ENCODE measurements at regions not wholly inside any gene's neighbourhood (a gene's known extent, or its start where the extent isn't known, plus 50 kb on each side); places are given as distances from the start of the nearest gene placed in this dataset.

GRCh38 chrX:110421500-110422455, 63.1 kb downstream of the RTL9 start:
- Histone ChIP-seq H3K27ac (ENCODE audit: low read depth, low read length) (no peak overlapping the region), H4K20me1 (ENCODE audit: control insufficient read depth, insufficient read depth, low read depth, low read length) (no peaks in the 10 kb centered on the region), H3K4me2 (ENCODE audit: low read length) (no peak overlapping the region), H3F3A (ENCODE audit: control insufficient read depth, insufficient read depth) (no peaks in the 10 kb centered on the region), H3K27me3 (ENCODE audit: control insufficient read depth, low read length) (no peaks in the 10 kb centered on the region), H3K36me3 (ENCODE audit: control insufficient read depth, low read length) (no peaks in the 10 kb centered on the region), H3K79me2 (ENCODE audit: control insufficient read depth, low read length) (no peaks in the 10 kb centered on the region), H3K9me2 (replicated peaks; ENCODE audit: control insufficient read depth, low read length) (no peaks in the 10 kb centered on the region), H3K4me3 (ENCODE audit: low read length) (no peak overlapping the region), H3K9me3 (ENCODE audit: control insufficient read depth, insufficient read depth, low read length) (no peaks in the 10 kb centered on the region), H3K4me1 (ENCODE audit: control insufficient read depth, low read length) (no peaks in the 10 kb centered on the region)
- no peak for TF ChIP-seq CTCF (IDR thresholded peaks at IDR 0.05; ENCODE audit: low read depth, low read length, poor library complexity, severe bottlenecking)

DNA sequence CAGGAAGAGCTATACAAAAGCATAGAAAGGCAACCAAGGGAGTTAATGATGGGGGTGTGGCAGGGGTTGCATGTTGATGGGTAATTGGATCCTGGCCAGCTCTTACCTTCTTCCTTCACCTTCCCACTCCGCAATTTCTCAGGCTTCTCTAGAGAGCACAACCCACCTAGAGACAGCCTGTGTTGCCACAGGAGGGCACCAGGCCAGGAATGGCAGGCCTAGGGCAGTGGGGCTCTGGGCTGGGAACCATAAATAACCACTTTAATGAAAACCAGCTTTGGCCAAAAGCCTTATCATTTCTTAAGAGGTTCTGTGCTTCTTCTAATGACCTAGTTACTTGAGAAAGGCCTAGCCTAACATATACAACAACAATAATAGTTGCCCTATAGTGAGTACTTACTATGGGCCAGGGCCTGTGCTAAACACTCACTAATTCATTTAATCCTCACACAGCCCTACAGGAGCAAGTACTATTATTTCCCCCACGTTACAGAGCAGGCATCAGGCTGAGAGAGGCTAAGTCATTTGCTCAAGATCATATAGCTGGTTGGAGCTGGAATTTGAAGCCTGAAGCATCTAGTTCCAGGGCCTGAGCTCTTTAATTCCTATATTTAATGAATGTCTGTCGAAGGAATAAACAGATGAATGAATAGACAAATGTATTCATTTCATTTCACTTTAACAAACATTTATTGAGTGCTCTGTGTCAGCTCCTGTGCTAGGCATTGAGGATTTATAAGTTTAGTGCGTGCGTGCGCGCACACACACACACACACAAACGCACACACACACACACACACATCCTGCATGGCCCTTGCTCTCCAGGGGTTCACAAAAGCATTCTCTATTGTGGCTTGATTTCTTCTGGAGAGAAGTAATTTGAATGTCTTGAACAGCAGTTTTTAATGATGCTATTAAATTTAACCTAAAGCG, 66.8 kb downstream of the RTL9 start:
- Histone ChIP-seq H3K4me2 (ENCODE audit: low read length) (no peak overlapping the region), H3K79me2 (ENCODE audit: control insufficient read depth, low read length) (no peaks in the 10 kb centered on the region), H3K4me3 (ENCODE audit: low read length) (no peak overlapping the region), H3K9me3 (ENCODE audit: control insufficient read depth, insufficient read depth, low read length) (no peaks in the 10 kb centered on the region), H3F3A (ENCODE audit: control insufficient read depth, insufficient read depth) (no peaks in the 10 kb centered on the region), H3K27me3 (ENCODE audit: control insufficient read depth, low read length) (no peaks in the 10 kb centered on the region), H3K36me3 (ENCODE audit: control insufficient read depth, low read length) (no peaks in the 10 kb centered on the region), H3K9me2 (replicated peaks; ENCODE audit: control insufficient read depth, low read length) (no peaks in the 10 kb centered on the region), H3K27ac (ENCODE audit: low read depth, low read length) (no peak overlapping the region), H4K20me1 (ENCODE audit: control insufficient read depth, insufficient read depth, low read depth, low read length) (no peaks in the 10 kb centered on the region), H3K4me1 (ENCODE audit: control insufficient read depth, low read length) (no peaks in the 10 kb centered on the region)
- TF ChIP-seq CTCF (IDR thresholded peaks at IDR 0.05; ENCODE audit: low read depth, low read length, poor library complexity, severe bottlenecking) (no peak), EZH2phosphoT487 (IDR thresholded peaks at IDR 0.05; ENCODE audit: borderline replicate concordance, low read length) (no peak)

DNA sequence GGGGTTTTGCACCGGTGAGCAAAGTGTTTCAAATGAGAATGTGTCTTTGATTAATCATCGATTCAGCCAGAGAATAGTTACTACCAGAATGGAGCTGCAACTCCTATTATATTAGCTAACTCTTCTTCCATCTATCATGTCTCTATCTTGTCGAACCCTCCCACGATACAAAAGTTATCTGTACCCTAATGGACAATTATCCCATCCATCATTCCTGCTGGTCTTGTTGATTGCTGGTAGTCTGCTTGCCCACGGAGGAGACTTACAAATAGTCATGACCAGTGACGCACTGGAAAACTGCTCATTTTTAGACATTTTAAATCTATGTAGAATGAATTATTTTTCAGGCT, 67.5 kb downstream of the RTL9 start:
- Histone ChIP-seq H3F3A (ENCODE audit: control insufficient read depth, insufficient read depth) (no peaks in the 10 kb centered on the region), H4K20me1 (ENCODE audit: control insufficient read depth, insufficient read depth, low read depth, low read length) (no peaks in the 10 kb centered on the region), H3K4me1 (ENCODE audit: control insufficient read depth, low read length) (no peaks in the 10 kb centered on the region), H3K4me3 (ENCODE audit: low read length) (no peak overlapping the region), H3K4me2 (ENCODE audit: low read length) (no peak overlapping the region), H3K27ac (ENCODE audit: low read depth, low read length) (no peak overlapping the region), H3K9me3 (ENCODE audit: control insufficient read depth, insufficient read depth, low read length) (no peaks in the 10 kb centered on the region), H3K9me2 (replicated peaks; ENCODE audit: control insufficient read depth, low read length) (no peaks in the 10 kb centered on the region), H3K27me3 (ENCODE audit: control insufficient read depth, low read length) (no peaks in the 10 kb centered on the region), H3K79me2 (ENCODE audit: control insufficient read depth, low read length) (no peaks in the 10 kb centered on the region), H3K36me3 (ENCODE audit: control insufficient read depth, low read length) (no peaks in the 10 kb centered on the region)
- no peak for TF ChIP-seq EZH2phosphoT487 (IDR thresholded peaks at IDR 0.05; ENCODE audit: borderline replicate concordance, low read length)
- TF ChIP-seq CTCF (IDR thresholded peaks at IDR 0.05; ENCODE audit: low read depth, low read length, poor library complexity, severe bottlenecking), result no peak

Measured in DOHH2 (cell line).